Ectodermal cell (in vitro differentiated cells): ENCODE measurements at regions not wholly inside any gene's neighbourhood (a gene's known extent, or its start where the extent isn't known, plus 50 kb on each side); places are given as distances from the start of the nearest gene placed in this dataset.

Experiments used
- H3K27ac ChIP-seq: 2 replicates; pipeline ENCODE4 v1.7.0; 2013; ENCODE audit warnings: mild to moderate bottlenecking, low read depth, low read length; ENCODE audit not compliant: insufficient read depth, poor library complexity, severe bottlenecking
- H3K27me3 ChIP-seq: 2 replicates; pipeline ENCODE4 v1.7.0; 2013; ENCODE audit warnings: mild to moderate bottlenecking, low read length; ENCODE audit not compliant: insufficient read depth, control insufficient read depth, poor library complexity, severe bottlenecking
- H3K36me3 ChIP-seq: one replicate; pipeline ENCODE4 v1.7.0; 2013; ENCODE audit warnings: low read length; ENCODE audit not compliant: control insufficient read depth, insufficient read depth
- H3K4me1 ChIP-seq: one replicate; pipeline ENCODE4 v1.7.0; 2013; ENCODE audit warnings: low read length; ENCODE audit not compliant: control insufficient read depth, insufficient read depth
- H3K4me3 ChIP-seq: 2 replicates; pipeline ENCODE4 v1.7.0; 2013; ENCODE audit warnings: low read depth, low read length, control low read depth; ENCODE audit not compliant: insufficient read depth
- H3K9me3 ChIP-seq: 2 replicates; pipeline ENCODE4 v1.7.0; 2013; ENCODE audit warnings: mild to moderate bottlenecking, low read length, moderate library complexity; ENCODE audit not compliant: control insufficient read depth
- WGBS, 2 experiments: methylation state at CpG; one replicate each; pipeline ENCODE4 v1.1.7; 2013; ENCODE audit warnings: missing lambda C conversion rate in 2 of 2; 5-methylcytosine and 5-hydroxymethylcytosine counted together

DNA sequence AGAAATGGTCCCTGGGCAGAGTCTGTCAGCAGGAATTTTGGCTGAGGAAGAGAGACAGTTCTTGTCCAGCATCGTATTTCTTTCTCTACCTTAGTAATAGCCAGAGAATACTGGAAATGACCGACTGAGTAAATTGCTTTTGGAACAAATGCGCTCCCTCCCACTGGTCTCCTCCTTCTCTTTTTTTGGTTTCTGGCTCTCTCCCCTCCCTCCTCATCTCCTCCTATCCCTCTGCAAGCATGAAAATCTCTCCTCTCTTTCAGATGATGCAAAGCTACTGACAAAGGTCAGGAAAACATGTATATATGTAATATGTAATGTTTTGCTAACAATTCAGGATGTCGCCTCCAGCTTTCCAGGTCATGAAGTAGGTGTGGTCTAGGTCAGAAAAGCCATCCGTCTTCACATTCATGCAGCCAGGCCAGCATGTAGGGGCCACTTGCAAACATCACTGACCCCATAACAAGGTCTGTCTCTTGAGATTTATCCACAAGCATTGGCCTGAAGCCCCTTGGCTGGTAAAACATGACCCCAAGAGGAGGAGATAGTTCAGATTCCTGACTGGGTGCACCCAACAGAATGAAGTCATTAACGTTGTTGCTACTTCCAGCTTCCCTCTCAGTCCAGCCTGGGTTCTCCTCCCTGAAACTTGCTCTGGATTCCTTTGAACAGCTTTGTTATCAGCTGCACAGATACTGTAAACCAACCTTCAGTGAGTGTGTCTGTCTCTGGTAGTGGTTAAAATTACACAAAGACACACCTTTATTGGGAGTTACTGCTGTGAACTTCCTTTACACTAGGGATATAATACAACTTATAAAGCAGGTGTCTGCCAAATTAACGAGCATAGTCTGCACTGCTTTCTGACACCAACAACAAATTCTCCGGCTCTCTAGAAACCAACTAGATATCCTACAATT, 864.4 kb upstream of the KLHL29 start:
- no peaks in the 10 kb centered on the region for H3K27me3 ChIP-seq
- no peaks in the 10 kb centered on the region for H3K4me1 ChIP-seq
- 91 to 95% methylated on average over 8 of the region's 8 CpGs for WGBS, 2 experiments
- H3K4me3 ChIP-seq: no peak overlapping the region
- no peaks in the 10 kb centered on the region for H3K9me3 ChIP-seq
- H3K36me3 ChIP-seq: no peaks in the 10 kb centered on the region
- no peak overlapping the region for H3K27ac ChIP-seq

DNA sequence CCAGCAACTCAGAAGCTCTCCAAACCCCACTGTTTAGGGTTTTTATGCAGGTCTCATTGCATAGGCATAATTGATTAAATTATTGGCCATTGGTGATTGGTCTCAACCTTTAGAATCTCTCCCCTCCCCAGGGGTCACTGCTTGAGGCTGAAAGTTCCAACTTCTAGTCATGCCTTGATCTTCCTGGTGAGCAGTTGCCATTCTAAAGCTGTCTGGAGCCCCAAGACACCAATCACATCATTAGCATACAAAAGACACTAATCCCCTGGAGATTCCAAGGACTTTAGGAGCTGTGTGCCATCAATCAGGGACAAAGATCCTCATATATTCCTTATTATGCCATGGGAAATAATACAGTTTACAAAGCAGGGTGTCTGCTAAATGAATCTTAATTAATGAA, 863.4 kb upstream of the KLHL29 start:
- no peaks in the 10 kb centered on the region for H3K4me1 ChIP-seq
- no peak overlapping the region for H3K27ac ChIP-seq
- no peaks in the 10 kb centered on the region for H3K9me3 ChIP-seq

GRCh38 chr2:22525681-22526080, 859.3 kb upstream of the KLHL29 start:
- Histone ChIP-seq H3K27ac (no peak overlapping the region), H3K4me3 (no peak overlapping the region), H3K4me1 (no peaks in the 10 kb centered on the region), H3K36me3 (no peaks in the 10 kb centered on the region), H3K9me3 (no peaks in the 10 kb centered on the region), H3K27me3 (no peaks in the 10 kb centered on the region)

More for the DNA sequence above, 863.4 kb upstream of the KLHL29 start:
- H3K27me3 ChIP-seq: no peaks in the 10 kb centered on the region
- no peak overlapping the region for H3K4me3 ChIP-seq
- no peaks in the 10 kb centered on the region for H3K36me3 ChIP-seq

DNA sequence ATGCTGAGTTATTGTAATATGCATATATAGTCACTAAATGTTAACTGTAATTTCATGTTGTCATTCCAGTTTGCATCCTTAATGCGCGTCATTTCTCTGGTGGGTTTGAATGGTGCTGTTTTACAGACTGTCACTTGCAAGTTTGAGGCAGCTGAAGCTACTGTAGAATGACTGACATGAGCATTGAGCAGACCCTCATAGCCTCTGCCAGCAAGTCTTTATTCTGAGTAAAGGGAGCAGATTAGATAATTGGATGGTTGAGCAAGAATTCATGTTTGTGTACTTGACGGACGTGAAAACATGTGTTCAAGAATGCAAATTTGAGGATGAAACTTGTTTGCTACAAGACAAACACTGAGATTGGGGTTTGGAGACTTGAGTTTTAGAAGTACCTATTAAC, 854.8 kb upstream of the KLHL29 start:
- Histone ChIP-seq H3K27me3 (no peaks in the 10 kb centered on the region), H3K36me3 (no peaks in the 10 kb centered on the region), H3K27ac (no peak overlapping the region), H3K4me1 (no peaks in the 10 kb centered on the region), H3K9me3 (no peaks in the 10 kb centered on the region), H3K4me3 (no peak overlapping the region)
- 96 to 97% methylated on average over 4 of the region's 4 CpGs for WGBS, 2 experiments

- Histone ChIP-seq H3K27me3 (no peaks in the 10 kb centered on the region), H3K4me3 (no peak overlapping the region), H3K27ac (no peak overlapping the region), H3K36me3 (no peaks in the 10 kb centered on the region), H3K9me3 (no peaks in the 10 kb centered on the region), H3K4me1 (no peaks in the 10 kb centered on the region)
- WGBS, 2 experiments: 70% methylated on average over 1 of the region's 2 CpGs; no CpG with 5 or more reads in 1 of the 2 experiments
Measured at GRCh38 chr2:22536133-22536532, 848.8 kb upstream of the KLHL29 start.

DNA sequence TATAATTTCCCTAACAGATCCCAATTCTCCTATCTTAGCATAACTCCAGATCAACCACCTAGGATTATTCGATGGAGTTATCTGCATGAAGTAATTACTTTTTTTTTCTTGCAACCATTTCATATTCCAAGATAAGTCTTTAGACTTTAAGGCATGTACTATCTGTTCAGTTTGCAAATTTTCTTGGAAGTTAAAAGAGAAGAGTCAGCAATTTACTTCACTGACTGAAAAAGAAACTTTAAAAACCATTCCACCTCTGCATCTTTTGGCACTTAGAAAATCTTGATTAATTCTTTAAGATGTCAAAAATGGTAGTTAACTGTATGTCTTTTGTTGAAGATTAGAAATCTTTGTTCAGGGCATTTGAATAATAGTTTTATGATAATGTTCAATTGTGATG, 830.5 kb upstream of the KLHL29 start:
- no peaks in the 10 kb centered on the region for H3K4me1 ChIP-seq
- no peaks in the 10 kb centered on the region for H3K36me3 ChIP-seq
- no peak overlapping the region for H3K4me3 ChIP-seq
- no peaks in the 10 kb centered on the region for H3K9me3 ChIP-seq
- 100% methylated on average over 1 of the region's 1 CpG for WGBS, 2 experiments
- no peak overlapping the region for H3K27ac ChIP-seq
- no peaks in the 10 kb centered on the region for H3K27me3 ChIP-seq

DNA sequence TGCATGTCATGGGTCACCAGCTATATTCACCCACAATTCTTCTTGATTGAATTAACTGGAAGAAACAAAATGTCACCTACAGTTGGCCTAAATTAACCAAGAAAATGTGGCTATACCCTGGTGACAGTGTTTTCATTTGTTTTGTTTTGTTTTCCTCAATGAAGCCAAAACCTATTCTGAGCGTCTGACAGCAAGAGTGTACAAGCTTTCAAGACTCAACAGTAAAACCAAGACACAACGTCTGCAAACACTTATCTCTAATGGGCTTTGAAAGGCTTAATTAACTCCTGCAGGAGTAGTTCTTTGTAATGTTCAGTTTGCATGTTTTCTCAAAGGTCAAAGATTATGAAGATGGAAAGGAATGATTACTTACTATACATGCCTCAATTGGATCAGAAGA, 827.6 kb upstream of the KLHL29 start:
- H3K4me1 ChIP-seq: no peaks in the 10 kb centered on the region
- H3K27me3 ChIP-seq: no peaks in the 10 kb centered on the region
- H3K36me3 ChIP-seq: no peaks in the 10 kb centered on the region
- H3K4me3 ChIP-seq: no peak overlapping the region
- 76 to 88% methylated on average over 2 of the region's 2 CpGs for WGBS, 2 experiments
- no peak overlapping the region for H3K27ac ChIP-seq
- no peaks in the 10 kb centered on the region for H3K9me3 ChIP-seq

DNA sequence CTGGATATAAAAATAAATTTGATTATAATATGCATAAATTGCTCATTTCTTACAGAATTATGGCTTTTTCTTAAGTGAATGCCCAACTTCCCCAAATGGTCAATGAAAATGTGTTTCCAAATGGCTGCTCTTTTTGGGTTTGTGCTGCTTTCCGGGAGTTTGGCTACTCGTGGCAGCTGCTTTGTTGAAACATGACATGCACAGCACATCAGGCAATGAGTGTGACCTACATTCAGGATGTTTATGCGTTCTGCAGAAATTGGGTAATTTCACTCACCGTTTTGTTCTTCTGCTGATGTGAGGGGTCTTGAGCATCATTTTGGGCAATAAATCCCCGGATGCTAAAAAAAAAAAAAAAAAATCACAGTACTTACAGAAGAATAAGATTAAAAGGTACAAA, 825.0 kb upstream of the KLHL29 start:
- H3K36me3 ChIP-seq: no peaks in the 10 kb centered on the region
- no peaks in the 10 kb centered on the region for H3K9me3 ChIP-seq
- H3K4me3 ChIP-seq: no peak overlapping the region
- no peak overlapping the region for H3K27ac ChIP-seq
- no peaks in the 10 kb centered on the region for H3K27me3 ChIP-seq
- WGBS, 2 experiments: 92 to 95% methylated on average over 4 to 5 of the region's 5 CpGs
- H3K4me1 ChIP-seq: no peaks in the 10 kb centered on the region

DNA sequence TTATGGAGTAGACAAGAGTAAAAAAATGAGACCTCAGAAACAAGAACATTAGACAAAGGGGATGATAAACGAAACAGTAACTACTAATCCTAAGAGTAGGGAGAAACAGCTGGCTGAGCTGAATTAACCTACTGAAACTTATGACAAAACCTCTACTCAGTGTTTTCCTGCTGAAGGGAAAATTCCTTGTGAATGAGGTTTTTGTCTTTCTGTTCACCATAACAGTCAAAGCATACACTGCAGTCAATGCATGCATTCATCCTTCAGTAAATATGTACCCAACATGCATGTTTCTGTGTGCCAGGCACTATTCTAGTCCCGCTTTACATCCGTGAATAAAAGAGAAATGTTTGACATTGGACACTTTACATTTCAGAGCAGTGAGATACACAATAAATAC, 805.6 kb upstream of the KLHL29 start:
- Histone ChIP-seq H3K27me3 (no peaks in the 10 kb centered on the region), H3K9me3 (no peaks in the 10 kb centered on the region), H3K4me3 (no peak overlapping the region), H3K27ac (no peak overlapping the region), H3K36me3 (no peaks in the 10 kb centered on the region), H3K4me1 (no peaks in the 10 kb centered on the region)
- WGBS, 2 experiments: 92 to 100% methylated on average over 2 to 3 of the region's 3 CpGs

DNA sequence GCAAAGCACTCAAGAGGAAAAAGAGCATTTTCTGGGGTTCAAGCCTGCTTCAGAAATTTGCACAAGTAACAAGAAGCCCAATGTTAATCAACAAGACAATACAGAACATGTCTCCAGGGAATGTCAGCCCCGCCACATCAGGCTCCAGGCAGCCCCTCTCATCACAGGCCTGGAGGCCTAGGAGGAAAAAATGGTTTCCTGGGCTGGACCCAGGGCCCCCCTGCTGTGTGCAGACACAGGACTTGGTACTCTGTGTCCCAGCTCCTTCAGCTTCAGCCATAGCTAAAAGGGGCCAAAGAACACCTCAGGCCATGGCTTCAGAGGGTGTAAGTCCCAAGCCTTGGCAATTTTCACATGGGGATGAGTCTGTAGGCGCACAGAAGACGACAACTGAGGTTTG, 802.9 kb upstream of the KLHL29 start:
- H3K36me3 ChIP-seq: no peaks in the 10 kb centered on the region
- WGBS, 2 experiments: 79 to 80% methylated on average over 3 of the region's 3 CpGs
- H3K4me3 ChIP-seq: no peak overlapping the region
- no peaks in the 10 kb centered on the region for H3K27me3 ChIP-seq
- H3K27ac ChIP-seq: no peak overlapping the region
- no peaks in the 10 kb centered on the region for H3K9me3 ChIP-seq
- no peaks in the 10 kb centered on the region for H3K4me1 ChIP-seq
